GM12878 (cell line): ENCODE measurements at regions not wholly inside any gene's neighbourhood (a gene's known extent, or its start where the extent isn't known, plus 50 kb on each side); places are given as distances from the start of the nearest gene placed in this dataset.
"Not testable (repeated sequence)": the region's sequence is repeated elsewhere in the genome, so short reads cannot be mapped to it uniquely, and the experiment has no call there.

Experiments
- ATAC-seq: fragments of 200-7000 bp; cut with Tn5 transposase; 3 replicates; pipeline ENCODE4 v1.9.1; 2020; ENCODE audit warnings: mild to moderate bottlenecking, moderate library complexity
- BruUV-seq: library from RNA; stranded (reverse); fragments of 400-500 nt; replicated peaks from 2 replicates; lab custom pipeline; 2021; lab: Mats Ljungman, UMichigan
- CTCF ChIA-PET: fragments of 300-600 bp; sonication (Branson Sonifier 250); formaldehyde crosslinking; extraction: SDS; loops from one replicate; lab custom pipeline; 2021; ENCODE audit warnings: inconsistent platforms; lab: Yijun Ruan, JAX
- POLR2A ChIA-PET: fragments of 350-600 bp; formaldehyde crosslinking; extraction: SDS; loops from one replicate; lab custom pipeline; 2021; ENCODE audit warnings: inconsistent platforms; lab: Charles Lee
- RAD21 ChIA-PET: fragments of 300-600 bp; sonication (Branson Sonifier 250); formaldehyde crosslinking; loops from one replicate; lab custom pipeline; 2023; ENCODE audit warnings: antibody characterized with exemption; ENCODE audit not compliant: unreplicated experiment; lab: Charles Lee
- SMC1A ChIA-PET: fragments of 300-600 bp; sonication (Branson Sonifier 250); formaldehyde crosslinking; loops from one replicate; lab custom pipeline; 2023; ENCODE audit not compliant: unreplicated experiment, uncharacterized antibody; lab: Charles Lee
- DNase-seq: peaks from one replicate; pipeline ENCODE4 v3.0.0-alpha.2; 2011; ENCODE audit warnings: low read depth, low spot score
- FAIRE-seq: peaks from 3 replicates; lab custom pipeline; 2011; peaks lifted over from hg19 to GRCh38; lab: Jason Lieb, UNC
- H2AFZ ChIP-seq: 2 replicates; pipeline ENCODE4 v1.6.0; 2011; ENCODE audit warnings: low read depth, low read length, control low read depth; ENCODE audit not compliant: control insufficient read depth
- H3K27ac ChIP-seq: 2 replicates; pipeline ENCODE4 v1.5.1; 2011; ENCODE audit warnings: control low read depth; ENCODE audit not compliant: control insufficient read depth, insufficient read depth
- H3K27me3 ChIP-seq, 2 experiments: replicated peaks in 1 of 2; 2 replicates each; pipeline versions ENCODE4 v1.6.0 to v1.6.1; 2011; ENCODE audit warnings: low read length in 1 of 2; ENCODE audit not compliant: control insufficient read depth in 2 of 2, insufficient read depth in 2 of 2
- H3K36me3 ChIP-seq, 2 experiments: 2 replicates each; pipeline ENCODE4 v1.5.1; 2011; ENCODE audit warnings: low read length in 1 of 2; ENCODE audit not compliant: control insufficient read depth in 2 of 2, insufficient read depth in 2 of 2
- H3K4me1 ChIP-seq: 2 replicates; pipeline ENCODE4 v1.6.1; 2011; ENCODE audit warnings: mild to moderate bottlenecking, low read length, moderate library complexity, mixed read lengths; ENCODE audit not compliant: control insufficient read depth, insufficient read depth
- H3K4me2 ChIP-seq: 2 replicates; pipeline ENCODE4 v1.6.0; 2011; ENCODE audit warnings: control low read depth; ENCODE audit not compliant: control insufficient read depth, insufficient read depth
- H3K4me3 ChIP-seq: fragments of 200-600 bp; sonication (generic); 2 replicates; pipeline ENCODE4 v1.5.1; 2016
- H3K79me2 ChIP-seq: 2 replicates; pipeline ENCODE4 v1.6.0; 2011; ENCODE audit warnings: low read length; ENCODE audit not compliant: control insufficient read depth, insufficient read depth
- H3K9ac ChIP-seq: 2 replicates; pipeline ENCODE4 v1.8.0; 2011; ENCODE audit warnings: low read length, control low read depth, mixed read lengths; ENCODE audit not compliant: control insufficient read depth, insufficient read depth
- H3K9me3 ChIP-seq: replicated peaks from 3 replicates; pipeline ENCODE4 v1.5.1; 2011; ENCODE audit warnings: mild to moderate bottlenecking, low read length; ENCODE audit not compliant: control insufficient read depth, insufficient read depth
- H4K20me1 ChIP-seq: 2 replicates; pipeline ENCODE4 v1.6.0; 2011; ENCODE audit not compliant: control insufficient read depth, insufficient read depth
- RAD21 ChIP-seq: IDR thresholded peaks from 2 replicates; pipeline ENCODE4 v1.6.1; 2011; ENCODE audit warnings: mild to moderate bottlenecking, low read depth, low read length, moderate library complexity; ENCODE audit not compliant: insufficient read depth
- WGBS: methylation state at CpG from one replicate; pipeline ENCODE4 v1.1.6; 2016; ENCODE audit warnings: low lambda C conversion rate; ENCODE audit not compliant: insufficient replicate concordance, insufficient coverage; ENCODE audit errors: missing lambda C conversion rate; 5-methylcytosine and 5-hydroxymethylcytosine counted together
- in situ Hi-C: fragments of 300-500 bp; cut with MboI; formaldehyde crosslinking; loops from 9 replicates; pipeline ENCODE4 v1.14.3; 2018; ENCODE audit warnings: mixed read lengths
- intact Hi-C: fragments of 100-400 bp; cut with micrococcal nuclease; formaldehyde crosslinking; loops from one replicate; pipeline ENCODE4 v1.14.2; 2022; ENCODE audit not compliant: unreplicated experiment

DNA sequence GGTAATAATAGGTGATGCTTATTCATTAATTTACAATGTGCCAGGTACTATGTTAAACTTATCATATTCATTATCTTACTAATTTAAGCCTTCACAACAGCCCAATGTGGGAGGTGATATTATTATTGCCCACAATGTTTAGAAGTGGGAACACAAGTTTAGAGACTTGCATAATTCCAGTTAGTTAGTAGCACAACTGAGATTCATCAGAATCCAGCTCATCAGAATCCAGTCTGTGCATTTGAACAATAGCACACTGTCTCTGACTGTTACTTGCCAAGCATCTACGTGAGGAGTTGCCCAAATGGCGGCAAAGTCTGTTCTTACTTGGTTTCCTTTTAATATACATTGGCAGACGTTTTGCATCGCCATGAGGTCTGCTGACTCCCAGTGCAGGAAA, 110.9 kb upstream of the BASP1 start:
- FAIRE-seq (no peak), DNase-seq (no peak), ATAC-seq (no peak)
- Histone ChIP-seq H3K9me3 (no peaks in the 10 kb centered on the region), H3K36me3 (no peaks in the 10 kb centered on the region), H3K9ac (no peak overlapping the region), H3K4me3 (no peak overlapping the region), H2AFZ (no peak overlapping the region), H4K20me1 (no peaks in the 10 kb centered on the region), H3K27ac (no peak overlapping the region), H3K4me2 (no peak overlapping the region), H3K79me2 (no peaks in the 10 kb centered on the region), H3K27me3 (no peaks in the 10 kb centered on the region), H3K4me1 (no peaks in the 10 kb centered on the region)
- ChIA-PET RAD21 (no interaction called here), POLR2A (no interaction called here), CTCF (interaction anchor here (1.4 kb wide), 1 partner anchor 25 kb away, joined by 3 read pairs; no protein-coding TSS in a partner anchor), SMC1A (no interaction called here)
- BruUV-seq, result no TSS peak
- WGBS, result 67% methylated on average over 4 of the region's 4 CpGs
- TF ChIP-seq RAD21, result no peak
- intact Hi-C loops, result no loop called here
- in situ Hi-C loops, result no loop called here

DNA sequence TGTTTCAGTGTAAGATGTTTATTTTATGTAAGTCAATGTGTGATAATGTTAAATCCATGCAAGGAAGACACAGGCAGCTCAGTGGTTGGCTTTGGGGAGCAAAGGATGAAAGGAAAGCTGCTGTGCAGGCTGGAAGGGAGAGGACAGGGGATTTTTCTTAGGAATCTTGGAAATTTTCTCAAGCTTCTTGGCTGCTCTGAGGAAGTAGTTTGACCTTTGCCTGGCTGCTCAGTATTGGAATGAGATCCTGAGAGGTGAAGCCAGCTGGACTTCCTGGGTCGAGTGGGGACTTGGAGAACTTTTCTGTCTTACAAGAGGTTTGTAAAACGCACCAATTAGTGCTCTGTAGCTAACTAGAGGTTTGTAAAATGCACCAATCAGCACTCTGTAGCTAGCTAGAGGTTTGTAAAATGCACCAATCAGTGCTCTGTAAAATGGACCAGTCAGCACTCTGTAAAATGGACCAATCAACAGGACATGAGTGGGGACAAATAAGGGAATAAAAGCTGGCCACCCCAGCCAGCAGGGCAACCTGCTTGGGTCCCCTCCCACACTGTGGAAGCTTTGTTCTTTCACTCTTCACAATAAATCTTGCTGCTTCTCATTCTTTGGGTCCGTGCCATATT, 105.2 kb upstream of the BASP1 start:
- ATAC-seq, H3K79me2 ChIP-seq, BruUV-seq, H3K9ac ChIP-seq, H3K4me1 ChIP-seq, H3K4me2 ChIP-seq, H3K27me3 ChIP-seq, RAD21 ChIA-PET, H3K9me3 ChIP-seq, FAIRE-seq, POLR2A ChIA-PET, in situ Hi-C loops, DNase-seq, H3K27ac ChIP-seq, H3K4me3 ChIP-seq, H3K36me3 ChIP-seq, H2AFZ ChIP-seq, intact Hi-C loops, H4K20me1 ChIP-seq: not testable (repeated sequence)
- WGBS, result 8% methylated on average over 3 of the region's 3 CpGs
- ChIA-PET SMC1A (interaction anchor here (1.1 to 1.5 kb wide), 2 partner anchors 10 to 21 kb away, joined by 4 read pairs; no protein-coding TSS in a partner anchor), CTCF (interaction anchor here (2.4 kb wide), 1 partner anchor 20 kb away, joined by 12 read pairs; no protein-coding TSS in a partner anchor)
